HepG2 (cell line): ENCODE measurements at regions not wholly inside any gene's neighbourhood (a gene's known extent, or its start where the extent isn't known, plus 50 kb on each side); places are given as distances from the start of the nearest gene placed in this dataset.

ENCODE experiments used
- ATAC-seq: fragments of 200-7000 bp; cut with Tn5 transposase; 3 replicates; pipeline ENCODE4 v1.9.1; 2020; ENCODE audit warnings: mild to moderate bottlenecking, moderate library complexity
- BruUV-seq: library from RNA; stranded (reverse); fragments of 400-500 nt; replicated peaks from 2 replicates; lab custom pipeline; 2021; lab: Mats Ljungman, UMichigan
- CTCF ChIA-PET: fragments of 300-600 bp; formaldehyde crosslinking; extraction: SDS; loops from one replicate; lab custom pipeline; 2021; ENCODE audit warnings: low total read pairs, inconsistent platforms, low intra/inter-chr PET ratio; lab: Yijun Ruan, JAX
- POLR2A ChIA-PET: fragments of 350-600 bp; sonication (Branson Sonifier 250); formaldehyde crosslinking; loops from one replicate; lab custom pipeline; 2020; ENCODE audit warnings: antibody characterized with exemption, inconsistent platforms; lab: Yijun Ruan, JAX
- DNase-seq: peaks from one replicate; pipeline ENCODE4 v3.0.0-alpha.2; 2015; ENCODE audit warnings: low spot score
- FAIRE-seq: peaks from 3 replicates; lab custom pipeline; 2011; peaks lifted over from hg19 to GRCh38; lab: Jason Lieb, UNC
- H2AFZ ChIP-seq: one replicate; pipeline ENCODE4 v1.6.1; 2011; ENCODE audit warnings: low read length, inconsistent platforms
- H3K27ac ChIP-seq: fragments of 300-600 bp; 3 replicates; pipeline ENCODE4 v1.8.0; 2011; ENCODE audit warnings: mixed run types, mild to moderate bottlenecking, mixed read lengths, low read length, inconsistent platforms; ENCODE audit not compliant: insufficient read depth; ENCODE audit errors: extremely low read length
- H3K27me3 ChIP-seq, 2 experiments: fragments of 200-600 bp in 1 of 2; 2 replicates in 1 of 2; 3 replicates in 1 of 2; pipeline versions ENCODE4 v1.6.0 to v1.8.0; 2011; ENCODE audit warnings: low read length in 2 of 2, mild to moderate bottlenecking in 2 of 2, moderate library complexity in 2 of 2, inconsistent platforms in 1 of 2; ENCODE audit not compliant: insufficient read depth in 2 of 2, control insufficient read depth in 1 of 2
- H3K36me3 ChIP-seq, 2 experiments: fragments of 200-600 bp in 1 of 2; replicated peaks in 1 of 2; 2 replicates in 1 of 2; 3 replicates in 1 of 2; pipeline versions ENCODE4 v1.5.1 to v1.8.0; 2011; ENCODE audit warnings: low read length in 2 of 2, inconsistent platforms in 1 of 2; ENCODE audit not compliant: insufficient read depth in 2 of 2, control insufficient read depth in 1 of 2
- H3K4me1 ChIP-seq: 2 replicates; pipeline ENCODE4 v1.5.1; 2012; ENCODE audit warnings: low read length, inconsistent platforms; ENCODE audit not compliant: insufficient read depth
- H3K4me2 ChIP-seq: 2 replicates; pipeline ENCODE4 v1.6.0; 2011; ENCODE audit warnings: low read depth, low read length, inconsistent platforms
- H3K4me3 ChIP-seq, 3 experiments: fragments of 200-600 bp in 1 of 3; sonication (generic), shearing (Covaris generic) in 1 of 3; replicated peaks in 1 of 3; 2 replicates each; pipeline ENCODE4 v1.5.1; 2011 to 2016; ENCODE audit warnings: low read length in 3 of 3, inconsistent platforms in 2 of 3, low read depth in 2 of 3, mild to moderate bottlenecking in 2 of 3, control low read depth in 1 of 3, mixed read lengths in 1 of 3; ENCODE audit not compliant: insufficient read depth in 1 of 3
- H3K79me2 ChIP-seq: one replicate; pipeline ENCODE4 v1.6.1; 2011; ENCODE audit warnings: low read length, inconsistent platforms; ENCODE audit not compliant: insufficient read depth
- H3K9ac ChIP-seq: 2 replicates; pipeline ENCODE4 v1.6.0; 2011; ENCODE audit warnings: mild to moderate bottlenecking, low read depth, low read length, inconsistent platforms; ENCODE audit not compliant: insufficient read depth
- H3K9me3 ChIP-seq: 2 replicates; pipeline ENCODE4 v1.5.1; 2012; ENCODE audit warnings: mild to moderate bottlenecking, low read length
- H4K20me1 ChIP-seq: 2 replicates; pipeline ENCODE4 v1.6.0; 2011; ENCODE audit warnings: inconsistent platforms, mild to moderate bottlenecking, low read length, moderate library complexity; ENCODE audit not compliant: insufficient read depth
- AHR ChIP-seq: IDR thresholded peaks from 2 replicates; pipeline ENCODE4 v1.6.1; 2018; ENCODE audit warnings: missing genetic modification reagents, missing compliant biosample characterization
- EHMT2 ChIP-seq: fragments of 200-600 bp; sonication (generic); IDR thresholded peaks from 2 replicates; pipeline ENCODE4 v1.7.0; 2017; ENCODE audit warnings: antibody characterized with exemption, low read depth, low read length, borderline replicate concordance
- ELF4 ChIP-seq: sonication (generic); formaldehyde crosslinking; IDR thresholded peaks from 2 replicates; pipeline ENCODE4 v1.5.0; 2020; ENCODE audit warnings: missing genetic modification reagents, mild to moderate bottlenecking, moderate library complexity, borderline replicate concordance
- HOXA5 ChIP-seq: sonication (generic); formaldehyde crosslinking; IDR thresholded peaks from 2 replicates; pipeline ENCODE4 v1.4.0; 2020; ENCODE audit warnings: missing genetic modification reagents
- PRPF4 ChIP-seq: fragments of 200-400 bp; formaldehyde crosslinking; IDR thresholded peaks from 2 replicates; pipeline ENCODE4 v1.6.1; 2016; ENCODE audit warnings: low read length, low read depth; ENCODE audit not compliant: poor library complexity, severe bottlenecking
- TBP ChIP-seq: sonication (generic); formaldehyde crosslinking; IDR thresholded peaks from 2 replicates; pipeline ENCODE4 v1.5.0; 2020; ENCODE audit warnings: missing genetic modification reagents
- TCF7 ChIP-seq: sonication (generic); IDR thresholded peaks from 2 replicates; pipeline ENCODE4 v1.6.1; 2016; ENCODE audit warnings: antibody characterized with exemption, low read depth
- WGBS: methylation state at CpG from one replicate; pipeline ENCODE4 v1.1.6; 2017; ENCODE audit warnings: low lambda C conversion rate; 5-methylcytosine and 5-hydroxymethylcytosine counted together
- in situ Hi-C: cut with HindIII; loops from 2 replicates; pipeline ENCODE4 v1.10.0; 2017; ENCODE audit warnings: low pct_unique_long_range_greater_than_20kb; ENCODE audit not compliant: extremely low pct_ligation_motif_present
- intact Hi-C: fragments of 100-400 bp; cut with micrococcal nuclease; formaldehyde crosslinking; loops from one replicate; pipeline ENCODE4 v1.10.0; 2022; ENCODE audit not compliant: unreplicated experiment
- TF ChIP-seq, protein P1 (sequence below): sonication (generic); formaldehyde crosslinking; IDR thresholded peaks from 2 replicates; pipeline ENCODE4 v1.5.1; 2020; ENCODE audit warnings: mild to moderate bottlenecking, missing genetic modification reagents, moderate library complexity
- TF ChIP-seq, protein P2 (sequence below): sonication (generic); formaldehyde crosslinking; IDR thresholded peaks from 2 replicates; pipeline ENCODE4 v1.4.0; 2020; ENCODE audit warnings: mild to moderate bottlenecking, missing genetic modification reagents, borderline replicate concordance

DNA sequence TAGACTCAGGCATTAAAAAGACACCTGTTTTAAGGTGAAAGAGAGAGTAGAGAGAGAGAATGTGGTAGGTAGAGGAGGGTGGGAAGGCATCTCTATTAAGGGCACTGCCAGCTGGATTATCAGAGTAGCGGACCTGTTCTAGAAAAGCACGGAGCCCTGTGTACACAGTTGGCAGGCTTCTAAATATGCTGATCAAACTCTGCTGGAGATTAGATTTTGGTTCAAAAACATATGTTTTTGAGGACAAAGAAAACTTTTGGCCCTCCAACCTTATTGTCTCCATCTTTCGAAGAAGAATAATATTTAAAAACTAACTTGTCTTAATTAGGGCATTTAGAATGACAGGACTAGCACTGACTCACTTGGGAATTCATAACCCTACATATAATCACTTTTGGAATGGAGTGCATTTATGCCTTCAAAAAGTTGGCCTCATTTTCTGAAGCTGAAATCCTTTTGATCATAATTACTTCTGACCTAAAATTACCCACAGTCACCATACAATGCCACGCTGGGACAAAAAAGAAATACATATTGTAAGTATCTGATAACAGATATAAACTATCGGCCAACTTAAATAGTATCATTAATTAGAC lies 254.6 kb downstream of the MEIS1 start:
- TF ChIP-seq AHR: no peak
- TF ChIP-seq HOXA5: no peak
- TF ChIP-seq, protein P1, sequence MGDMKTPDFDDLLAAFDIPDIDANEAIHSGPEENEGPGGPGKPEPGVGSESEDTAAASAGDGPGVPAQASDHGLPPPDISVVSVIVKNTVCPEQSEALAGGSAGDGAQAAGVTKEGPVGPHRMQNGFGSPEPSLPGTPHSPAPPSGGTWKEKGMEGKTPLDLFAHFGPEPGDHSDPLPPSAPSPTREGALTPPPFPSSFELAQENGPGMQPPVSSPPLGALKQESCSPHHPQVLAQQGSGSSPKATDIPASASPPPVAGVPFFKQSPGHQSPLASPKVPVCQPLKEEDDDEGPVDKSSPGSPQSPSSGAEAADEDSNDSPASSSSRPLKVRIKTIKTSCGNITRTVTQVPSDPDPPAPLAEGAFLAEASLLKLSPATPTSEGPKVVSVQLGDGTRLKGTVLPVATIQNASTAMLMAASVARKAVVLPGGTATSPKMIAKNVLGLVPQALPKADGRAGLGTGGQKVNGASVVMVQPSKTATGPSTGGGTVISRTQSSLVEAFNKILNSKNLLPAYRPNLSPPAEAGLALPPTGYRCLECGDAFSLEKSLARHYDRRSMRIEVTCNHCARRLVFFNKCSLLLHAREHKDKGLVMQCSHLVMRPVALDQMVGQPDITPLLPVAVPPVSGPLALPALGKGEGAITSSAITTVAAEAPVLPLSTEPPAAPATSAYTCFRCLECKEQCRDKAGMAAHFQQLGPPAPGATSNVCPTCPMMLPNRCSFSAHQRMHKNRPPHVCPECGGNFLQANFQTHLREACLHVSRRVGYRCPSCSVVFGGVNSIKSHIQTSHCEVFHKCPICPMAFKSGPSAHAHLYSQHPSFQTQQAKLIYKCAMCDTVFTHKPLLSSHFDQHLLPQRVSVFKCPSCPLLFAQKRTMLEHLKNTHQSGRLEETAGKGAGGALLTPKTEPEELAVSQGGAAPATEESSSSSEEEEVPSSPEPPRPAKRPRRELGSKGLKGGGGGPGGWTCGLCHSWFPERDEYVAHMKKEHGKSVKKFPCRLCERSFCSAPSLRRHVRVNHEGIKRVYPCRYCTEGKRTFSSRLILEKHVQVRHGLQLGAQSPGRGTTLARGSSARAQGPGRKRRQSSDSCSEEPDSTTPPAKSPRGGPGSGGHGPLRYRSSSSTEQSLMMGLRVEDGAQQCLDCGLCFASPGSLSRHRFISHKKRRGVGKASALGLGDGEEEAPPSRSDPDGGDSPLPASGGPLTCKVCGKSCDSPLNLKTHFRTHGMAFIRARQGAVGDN (CRISPR knock-in tag): no peak
- TF ChIP-seq EHMT2: no peak
- no peak for TF ChIP-seq ELF4
- no peak for TF ChIP-seq TCF7
- no peak for TF ChIP-seq TBP
- TF ChIP-seq, protein P2, sequence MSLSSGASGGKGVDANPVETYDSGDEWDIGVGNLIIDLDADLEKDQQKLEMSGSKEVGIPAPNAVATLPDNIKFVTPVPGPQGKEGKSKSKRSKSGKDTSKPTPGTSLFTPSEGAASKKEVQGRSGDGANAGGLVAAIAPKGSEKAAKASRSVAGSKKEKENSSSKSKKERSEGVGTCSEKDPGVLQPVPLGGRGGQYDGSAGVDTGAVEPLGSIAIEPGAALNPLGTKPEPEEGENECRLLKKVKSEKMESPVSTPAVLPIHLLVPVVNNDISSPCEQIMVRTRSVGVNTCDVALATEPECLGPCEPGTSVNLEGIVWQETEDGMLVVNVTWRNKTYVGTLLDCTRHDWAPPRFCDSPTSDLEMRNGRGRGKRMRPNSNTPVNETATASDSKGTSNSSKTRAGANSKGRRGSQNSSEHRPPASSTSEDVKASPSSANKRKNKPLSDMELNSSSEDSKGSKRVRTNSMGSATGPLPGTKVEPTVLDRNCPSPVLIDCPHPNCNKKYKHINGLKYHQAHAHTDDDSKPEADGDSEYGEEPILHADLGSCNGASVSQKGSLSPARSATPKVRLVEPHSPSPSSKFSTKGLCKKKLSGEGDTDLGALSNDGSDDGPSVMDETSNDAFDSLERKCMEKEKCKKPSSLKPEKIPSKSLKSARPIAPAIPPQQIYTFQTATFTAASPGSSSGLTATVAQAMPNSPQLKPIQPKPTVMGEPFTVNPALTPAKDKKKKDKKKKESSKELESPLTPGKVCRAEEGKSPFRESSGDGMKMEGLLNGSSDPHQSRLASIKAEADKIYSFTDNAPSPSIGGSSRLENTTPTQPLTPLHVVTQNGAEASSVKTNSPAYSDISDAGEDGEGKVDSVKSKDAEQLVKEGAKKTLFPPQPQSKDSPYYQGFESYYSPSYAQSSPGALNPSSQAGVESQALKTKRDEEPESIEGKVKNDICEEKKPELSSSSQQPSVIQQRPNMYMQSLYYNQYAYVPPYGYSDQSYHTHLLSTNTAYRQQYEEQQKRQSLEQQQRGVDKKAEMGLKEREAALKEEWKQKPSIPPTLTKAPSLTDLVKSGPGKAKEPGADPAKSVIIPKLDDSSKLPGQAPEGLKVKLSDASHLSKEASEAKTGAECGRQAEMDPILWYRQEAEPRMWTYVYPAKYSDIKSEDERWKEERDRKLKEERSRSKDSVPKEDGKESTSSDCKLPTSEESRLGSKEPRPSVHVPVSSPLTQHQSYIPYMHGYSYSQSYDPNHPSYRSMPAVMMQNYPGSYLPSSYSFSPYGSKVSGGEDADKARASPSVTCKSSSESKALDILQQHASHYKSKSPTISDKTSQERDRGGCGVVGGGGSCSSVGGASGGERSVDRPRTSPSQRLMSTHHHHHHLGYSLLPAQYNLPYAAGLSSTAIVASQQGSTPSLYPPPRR (CRISPR knock-in tag): no peak
- TF ChIP-seq PRPF4: no peak
- TF ChIP-seq, all 625 proteins: peak for 0
- ChIA-PET POLR2A (no interaction called here), CTCF (no interaction called here)
- Histone ChIP-seq H3K4me3 (no peak overlapping the region), H3K9me3 (no peaks in the 10 kb centered on the region), H3K79me2 (no peaks in the 10 kb centered on the region), H3K36me3 (no peaks in the 10 kb centered on the region), H3K27ac (no peak overlapping the region), H3K9ac (no peak overlapping the region), H3K4me2 (no peak overlapping the region), H3K27me3 (0 out of 5 replicates have a peak, but pooled peaks cover 0 to 6% of the 10 kb centered on the region in 2 experiments), H3K4me1 (no peaks in the 10 kb centered on the region), H2AFZ (no peak overlapping the region), H4K20me1 (no peaks in the 10 kb centered on the region)
- intact Hi-C loops (no loop called here), in situ Hi-C loops (no loop called here)
- ATAC-seq (no peak), FAIRE-seq (no peak), DNase-seq (no peak)
- 13% methylated on average over 5 of the region's 5 CpGs for WGBS
- no TSS peak for BruUV-seq
